HCT116 (cell line): ENCODE measurements at regions not wholly inside any gene's neighbourhood (a gene's known extent, or its start where the extent isn't known, plus 50 kb on each side); places are given as distances from the start of the nearest gene placed in this dataset.

Experiments
- ATAC-seq: fragments of 200-7000 bp; cut with Tn5 transposase; 2 replicates; pipeline ENCODE4 v1.9.1; 2020; ENCODE audit warnings: mild to moderate bottlenecking, moderate library complexity
- BruUV-seq: library from RNA; stranded (reverse); fragments of 400-500 nt; replicated peaks from 2 replicates; lab custom pipeline; 2021; lab: Mats Ljungman, UMichigan
- CTCF ChIA-PET: fragments of 300-600 bp; sonication (Branson Sonifier 250); formaldehyde crosslinking; loops from one replicate; lab custom pipeline; 2021; ENCODE audit warnings: antibody characterized with exemption; lab: Charles Lee
- POLR2A ChIA-PET: fragments of 300-600, 350-600 bp; sonication (Branson Sonifier 250); formaldehyde crosslinking; loops from one replicate; lab custom pipeline; 2021; ENCODE audit warnings: antibody characterized with exemption; lab: Charles Lee
- RAD21 ChIA-PET, 2 experiments: fragments of 300-600 bp; sonication (Branson Sonifier 250); formaldehyde crosslinking; loops; one replicate each; lab custom pipeline; 2023; ENCODE audit warnings: low total read pairs in 2 of 2; ENCODE audit not compliant: uncharacterized antibody in 2 of 2, unreplicated experiment in 2 of 2, low non-redundant PET in 1 of 2; lab: Charles Lee
- DNase-seq: peaks from one replicate; pipeline ENCODE4 v3.0.0-alpha.2; 2010; ENCODE audit warnings: low read depth, low spot score
- H2AFZ ChIP-seq: fragments of 200-600 bp; shearing (Covaris generic), sonication (generic); 2 replicates; pipeline ENCODE4 v1.6.1; 2017; ENCODE audit warnings: low read depth, mixed run types, mixed read lengths, antibody characterized with exemption, low read length; ENCODE audit not compliant: poor library complexity, severe bottlenecking
- H3K27ac ChIP-seq: 2 replicates; pipeline ENCODE4 v1.5.1; 2012; ENCODE audit warnings: low read depth, low read length
- H3K27me3 ChIP-seq: fragments of 200-600 bp; sonication (generic); 2 replicates; pipeline ENCODE4 v1.6.1; 2016; ENCODE audit warnings: mixed run types, low read length, mixed read lengths; ENCODE audit not compliant: insufficient read depth
- H3K36me3 ChIP-seq, 2 experiments: fragments of 200-500 bp in 1 of 2; fragments of 200-600 bp in 1 of 2; sonication (Bioruptor generic) in 1 of 2; sonication (generic) in 1 of 2; 2 replicates each; pipeline versions ENCODE4 v1.5.1 to v1.6.1; 2014 to 2016; ENCODE audit warnings: low read length in 2 of 2, inconsistent platforms in 1 of 2, mixed read lengths in 1 of 2, mixed run types in 1 of 2; ENCODE audit not compliant: insufficient read depth in 2 of 2, control insufficient read depth in 1 of 2
- H3K4me1 ChIP-seq, 2 experiments: fragments of 200-600 bp in 1 of 2; sonication (generic) in 1 of 2; 2 replicates each; pipeline versions ENCODE4 v1.5.1 to v1.6.1; 2012 to 2017; ENCODE audit warnings: low read length in 2 of 2, inconsistent platforms in 1 of 2, mild to moderate bottlenecking in 1 of 2, mixed read lengths in 1 of 2, mixed run types in 1 of 2, moderate library complexity in 1 of 2; ENCODE audit not compliant: insufficient read depth in 2 of 2, control insufficient read depth in 1 of 2
- H3K4me2 ChIP-seq: fragments of 200-600 bp; sonication (generic); 2 replicates; pipeline ENCODE4 v1.6.1; 2017; ENCODE audit warnings: mixed run types, low read length, mixed read lengths
- H3K4me3 ChIP-seq, 2 experiments: fragments of 200-600 bp in 1 of 2; sonication (generic) in 1 of 2; replicated peaks in 1 of 2; 2 replicates each; pipeline ENCODE4 v1.5.1; 2011 to 2016; ENCODE audit warnings: low read length in 2 of 2, control low read depth in 1 of 2, low read depth in 1 of 2, mild to moderate bottlenecking in 1 of 2, mixed read lengths in 1 of 2, mixed run types in 1 of 2
- H3K79me2 ChIP-seq: fragments of 200-600 bp; sonication (generic); 2 replicates; pipeline ENCODE4 v1.6.1; 2017; ENCODE audit warnings: mild to moderate bottlenecking, mixed run types, low read length, moderate library complexity, mixed read lengths; ENCODE audit not compliant: insufficient read depth
- H3K9ac ChIP-seq: fragments of 200-600 bp; sonication (generic); 2 replicates; pipeline ENCODE4 v1.6.1; 2016; ENCODE audit warnings: low read length, mixed read lengths
- H3K9me2 ChIP-seq: fragments of 200-600 bp; sonication (generic), shearing (Covaris generic); 2 replicates; pipeline ENCODE4 v1.6.1; 2017; ENCODE audit warnings: mixed run types, mild to moderate bottlenecking, moderate library complexity; ENCODE audit not compliant: insufficient read depth
- H3K9me3 ChIP-seq, 2 experiments: fragments of 200-500 bp in 1 of 2; fragments of 200-600 bp in 1 of 2; sonication (Bioruptor generic) in 1 of 2; sonication (generic) in 1 of 2; 2 replicates each; pipeline ENCODE4 v1.6.1; 2014 to 2017; ENCODE audit warnings: low read length in 2 of 2, mixed read lengths in 2 of 2, inconsistent platforms in 1 of 2, low read depth in 1 of 2, mild to moderate bottlenecking in 1 of 2, mixed run types in 1 of 2, moderate library complexity in 1 of 2; ENCODE audit not compliant: control insufficient read depth in 1 of 2, insufficient read depth in 1 of 2
- H4K20me1 ChIP-seq: fragments of 200-600 bp; sonication (generic), shearing (Covaris generic); 2 replicates; pipeline ENCODE4 v1.6.1; 2017; ENCODE audit warnings: mixed run types, mild to moderate bottlenecking, moderate library complexity; ENCODE audit not compliant: insufficient read depth
- CEBPB ChIP-seq: IDR thresholded peaks from 2 replicates; pipeline ENCODE4 v1.6.1; 2012; ENCODE audit warnings: low read depth
- JUND ChIP-seq: IDR thresholded peaks from 2 replicates; pipeline ENCODE4 v1.6.1; 2012
- SIN3A ChIP-seq: IDR thresholded peaks from 2 replicates; pipeline ENCODE4 v1.6.1; 2012; ENCODE audit warnings: low read depth
- SRF ChIP-seq: IDR thresholded peaks from 2 replicates; pipeline ENCODE4 v1.6.1; 2012; ENCODE audit warnings: low read depth
- YY1 ChIP-seq: IDR thresholded peaks from 2 replicates; pipeline ENCODE4 v1.6.1; 2011; ENCODE audit warnings: low read length, low read depth, moderate library complexity, mild to moderate bottlenecking; ENCODE audit not compliant: insufficient replicate concordance; ENCODE audit errors: extremely low read depth
- ZNF274 ChIP-seq: fragments of 200-500 bp; sonication (Bioruptor generic); IDR thresholded peaks from 2 replicates; pipeline ENCODE4 v1.6.1; 2014; ENCODE audit warnings: mild to moderate bottlenecking, low read depth, low read length, inconsistent platforms
- intact Hi-C: fragments of 100-400 bp; cut with micrococcal nuclease; formaldehyde crosslinking; loops from 2 replicates; pipeline ENCODE4 v1.10.0; 2022
- TF ChIP-seq, protein P1 (sequence below): IDR thresholded peaks from 2 replicates; pipeline ENCODE4 v1.6.1; 2012; ENCODE audit warnings: low read depth
- TF ChIP-seq, protein P2 (sequence below): IDR thresholded peaks from 2 replicates; pipeline ENCODE4 v1.6.1; 2012

DNA sequence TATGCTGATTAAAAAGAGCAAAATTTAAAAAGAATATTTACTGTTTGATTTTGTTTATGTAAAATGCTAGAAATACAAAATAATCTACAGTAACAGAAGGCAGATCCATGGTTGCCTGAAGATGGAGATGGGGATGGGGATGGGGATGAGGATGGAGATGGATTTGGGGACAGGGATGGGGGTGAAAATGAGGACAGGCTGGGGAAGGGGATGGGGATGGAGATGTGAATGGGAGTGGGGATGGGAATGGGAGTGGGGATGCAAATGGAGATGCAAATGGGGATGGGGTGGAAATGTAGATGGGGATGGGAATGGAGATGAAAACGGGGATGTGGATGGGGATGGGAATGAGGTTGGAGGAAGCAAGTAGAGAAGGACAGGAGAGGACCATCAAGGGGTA, 252.2 kb downstream of the PLPP3 start:
- no peak overlapping the region for H3K9ac ChIP-seq
- H4K20me1 ChIP-seq, result no peaks in the 10 kb centered on the region
- intact Hi-C loops, result no loop called here
- H3K4me2 ChIP-seq, result no peak overlapping the region
- CTCF ChIA-PET, result no interaction called here
- no peak for DNase-seq
- ATAC-seq, result no peak
- no peaks in the 10 kb centered on the region for H3K9me3 ChIP-seq
- H3K4me1 ChIP-seq, result peaks cover 3 to 19% of the 10 kb centered on the region in 2 experiments; a peak in 2 of 4 replicates
- TF ChIP-seq SRF (no peak), JUND (no peak), SIN3A (no peak), CEBPB (no peak), YY1 (no peak), ZNF274 (no peak)
- TF ChIP-seq, protein P1, sequence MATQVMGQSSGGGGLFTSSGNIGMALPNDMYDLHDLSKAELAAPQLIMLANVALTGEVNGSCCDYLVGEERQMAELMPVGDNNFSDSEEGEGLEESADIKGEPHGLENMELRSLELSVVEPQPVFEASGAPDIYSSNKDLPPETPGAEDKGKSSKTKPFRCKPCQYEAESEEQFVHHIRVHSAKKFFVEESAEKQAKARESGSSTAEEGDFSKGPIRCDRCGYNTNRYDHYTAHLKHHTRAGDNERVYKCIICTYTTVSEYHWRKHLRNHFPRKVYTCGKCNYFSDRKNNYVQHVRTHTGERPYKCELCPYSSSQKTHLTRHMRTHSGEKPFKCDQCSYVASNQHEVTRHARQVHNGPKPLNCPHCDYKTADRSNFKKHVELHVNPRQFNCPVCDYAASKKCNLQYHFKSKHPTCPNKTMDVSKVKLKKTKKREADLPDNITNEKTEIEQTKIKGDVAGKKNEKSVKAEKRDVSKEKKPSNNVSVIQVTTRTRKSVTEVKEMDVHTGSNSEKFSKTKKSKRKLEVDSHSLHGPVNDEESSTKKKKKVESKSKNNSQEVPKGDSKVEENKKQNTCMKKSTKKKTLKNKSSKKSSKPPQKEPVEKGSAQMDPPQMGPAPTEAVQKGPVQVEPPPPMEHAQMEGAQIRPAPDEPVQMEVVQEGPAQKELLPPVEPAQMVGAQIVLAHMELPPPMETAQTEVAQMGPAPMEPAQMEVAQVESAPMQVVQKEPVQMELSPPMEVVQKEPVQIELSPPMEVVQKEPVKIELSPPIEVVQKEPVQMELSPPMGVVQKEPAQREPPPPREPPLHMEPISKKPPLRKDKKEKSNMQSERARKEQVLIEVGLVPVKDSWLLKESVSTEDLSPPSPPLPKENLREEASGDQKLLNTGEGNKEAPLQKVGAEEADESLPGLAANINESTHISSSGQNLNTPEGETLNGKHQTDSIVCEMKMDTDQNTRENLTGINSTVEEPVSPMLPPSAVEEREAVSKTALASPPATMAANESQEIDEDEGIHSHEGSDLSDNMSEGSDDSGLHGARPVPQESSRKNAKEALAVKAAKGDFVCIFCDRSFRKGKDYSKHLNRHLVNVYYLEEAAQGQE, result no peak
- TF ChIP-seq, protein P2, sequence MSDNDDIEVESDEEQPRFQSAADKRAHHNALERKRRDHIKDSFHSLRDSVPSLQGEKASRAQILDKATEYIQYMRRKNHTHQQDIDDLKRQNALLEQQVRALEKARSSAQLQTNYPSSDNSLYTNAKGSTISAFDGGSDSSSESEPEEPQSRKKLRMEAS, result no peak
- TF ChIP-seq, all 23 proteins: peak for 0
- ChIA-PET POLR2A (no interaction called here), RAD21 (no interaction called here)
- Histone ChIP-seq H3K9me2 (no peaks in the 10 kb centered on the region), H3K4me3 (no peak overlapping the region), H3K36me3 (no peaks in the 10 kb centered on the region), H2AFZ (no peak overlapping the region), H3K27me3 (no peaks in the 10 kb centered on the region), H3K27ac (no peak overlapping the region), H3K79me2 (no peaks in the 10 kb centered on the region)
- no TSS peak for BruUV-seq
